Effector CD4-positive, alpha-beta T cell (primary cell): ENCODE measurements at regions not wholly inside any gene's neighbourhood (a gene's known extent, or its start where the extent isn't known, plus 50 kb on each side); places are given as distances from the start of the nearest gene placed in this dataset.
"Not testable (repeated sequence)": the region's sequence is repeated elsewhere in the genome, so short reads cannot be mapped to it uniquely, and the experiment has no call there.

Source experiments
- DNase-seq: peaks from one replicate; pipeline ENCODE4 v3.0.0-alpha.2; 2020

- no peak for DNase-seq
These were observed 115.7 kb upstream of the GATB start for GRCh38 chr4:151876381-151876988.

DNA sequence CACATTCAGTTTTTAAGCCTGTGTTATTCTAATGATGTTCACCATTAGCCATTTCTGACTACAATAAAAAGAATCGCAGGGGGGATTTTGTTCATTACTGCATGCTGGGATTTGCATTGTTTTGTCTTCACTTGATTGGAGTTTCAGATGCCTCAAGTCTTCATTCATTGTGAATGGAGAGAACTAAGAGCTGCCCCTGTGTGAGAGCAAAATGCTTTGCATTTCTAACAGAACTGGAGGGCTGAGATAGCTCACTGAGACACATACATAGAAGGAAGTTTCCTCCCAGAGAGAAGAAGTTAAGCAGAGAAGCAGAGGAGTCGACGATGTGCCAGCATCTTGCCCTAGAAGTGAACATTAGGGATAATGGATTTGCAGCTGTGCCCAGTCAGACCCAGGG lies 113.5 kb upstream of the GATB start:
- no peak for DNase-seq

DNA sequence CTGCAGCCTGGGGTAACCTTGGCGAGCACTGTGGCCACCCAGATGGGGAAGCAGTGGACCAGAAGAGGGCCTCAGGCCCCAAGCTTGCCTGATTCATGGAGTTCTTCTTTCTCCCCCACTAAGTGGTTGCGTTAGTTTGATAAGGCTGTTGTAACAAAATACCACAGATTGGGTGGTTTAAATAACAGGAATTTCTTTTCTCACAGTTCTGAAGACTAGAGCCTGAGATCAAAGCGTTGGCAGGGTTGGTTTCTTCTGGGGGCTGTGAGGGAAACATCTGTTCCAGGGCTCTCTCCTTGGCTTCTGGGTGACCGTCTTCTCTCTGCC lies 105.7 kb upstream of the GATB start:
- DNase-seq: no peak

- DNase-seq: no peak
These were observed 105.2 kb upstream of the GATB start for GRCh38 chr4:151865744-151866591.

DNA sequence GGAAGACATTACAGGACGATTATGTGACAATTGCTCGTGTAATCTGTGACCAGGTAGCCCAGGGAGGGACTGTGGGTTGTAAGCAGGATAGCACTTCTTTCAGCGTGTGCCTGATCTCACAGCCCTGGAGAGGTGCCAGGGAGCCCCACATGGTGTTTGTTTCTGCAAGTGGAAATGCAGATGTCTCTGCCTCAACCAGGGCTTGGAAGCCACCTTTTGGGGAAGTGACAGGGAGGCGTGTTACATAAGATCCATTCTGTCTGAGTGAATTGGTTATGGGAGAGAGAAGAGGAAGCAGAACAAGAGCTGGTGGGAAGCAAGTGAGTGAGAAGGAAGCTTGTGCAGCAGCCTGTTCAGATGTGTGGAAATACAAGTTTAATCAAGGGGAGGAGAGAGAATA lies 104.5 kb upstream of the GATB start:
- no peak for DNase-seq

GRCh38 chr4:151864068-151864467 lies 103.3 kb upstream of the GATB start:
- no peak for DNase-seq

DNA sequence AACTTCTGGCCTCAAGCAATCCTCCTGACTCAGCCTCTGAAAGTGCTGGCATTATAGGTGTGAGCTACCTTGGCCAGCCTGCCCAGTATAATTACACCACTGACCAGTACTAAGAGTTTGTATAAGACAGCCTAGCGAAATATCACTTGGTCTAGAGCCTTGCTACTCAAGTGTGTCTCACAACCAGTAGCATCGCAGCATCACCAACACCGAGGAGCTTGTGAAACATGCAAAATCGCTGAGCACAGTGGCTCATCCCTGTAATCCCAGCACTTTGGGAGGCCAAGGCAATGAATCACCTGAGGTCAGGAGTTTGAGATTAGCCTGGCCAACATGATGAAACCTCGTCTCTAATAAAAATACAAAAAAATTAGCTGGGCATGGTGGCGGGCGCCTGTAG lies 102.0 kb upstream of the GATB start:
- no peak for DNase-seq

GRCh38 chr4:151860561-151861093 lies 99.8 kb upstream of the GATB start:
- no peak for DNase-seq

- no peak for DNase-seq
These were observed 98.8 kb upstream of the GATB start for GRCh38 chr4:151859641-151860040.

GRCh38 chr4:151858356-151858755 lies 97.5 kb upstream of the GATB start:
- no peak for DNase-seq

DNA sequence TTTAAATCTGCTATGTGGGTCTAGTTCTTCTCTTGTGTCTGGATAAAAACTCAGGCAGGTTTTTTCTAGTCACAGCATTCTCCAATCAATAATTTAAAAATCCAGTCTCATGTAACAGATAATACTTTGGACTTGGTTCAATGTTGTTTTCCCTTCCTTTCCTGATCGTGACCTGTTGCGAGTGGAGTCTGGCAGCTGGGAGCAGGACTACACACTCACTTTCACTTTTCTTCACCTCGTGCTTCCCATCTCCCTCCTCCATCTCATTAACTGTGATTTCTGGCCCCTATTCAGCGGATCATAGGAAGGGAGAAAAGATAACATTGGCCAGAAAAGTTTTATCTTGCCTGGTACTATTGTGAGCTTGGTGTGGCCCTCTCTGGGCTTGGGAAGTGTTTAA lies 96.6 kb upstream of the GATB start:
- no peak for DNase-seq

GRCh38 chr4:151855747-151856146 lies 94.9 kb upstream of the GATB start:
- no peak for DNase-seq

DNA sequence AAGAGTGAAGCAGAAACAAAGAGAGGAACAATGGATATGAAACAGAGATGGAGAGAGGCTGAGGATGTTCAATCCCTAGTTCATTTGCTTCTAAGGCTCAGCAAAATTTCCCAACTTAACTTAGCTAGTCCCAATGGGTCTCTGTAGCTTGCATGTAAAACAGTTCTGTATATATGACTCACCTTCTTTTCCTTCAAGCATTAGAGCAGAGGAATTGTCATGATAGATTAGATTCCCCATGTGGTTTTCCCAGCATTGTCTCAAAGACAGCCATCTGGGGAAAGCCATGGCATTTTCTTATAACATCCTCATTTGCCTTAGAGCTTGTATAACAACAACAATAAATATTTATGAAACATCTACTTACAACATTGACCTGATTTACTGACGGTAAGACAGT lies 93.9 kb upstream of the GATB start:
- no peak for DNase-seq

DNA sequence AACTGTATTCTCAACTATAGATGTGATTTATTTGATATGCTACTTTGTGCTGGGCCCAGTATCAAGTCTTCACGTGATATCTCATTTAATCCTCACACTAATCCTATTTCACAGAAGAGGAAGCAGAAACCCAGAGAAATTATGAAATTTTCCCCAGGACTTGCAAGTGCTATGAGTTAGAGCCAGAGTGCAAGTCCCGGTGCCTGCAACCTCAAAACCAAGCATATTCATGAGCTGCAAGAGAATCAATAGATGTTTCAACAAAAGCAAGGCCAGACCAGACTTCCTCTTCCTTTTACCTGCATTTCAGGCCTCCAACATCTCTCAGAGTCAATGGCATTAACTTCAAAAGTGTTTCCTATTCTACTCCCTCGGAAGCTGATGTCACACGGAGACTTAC lies 92.2 kb upstream of the GATB start:
- no peak for DNase-seq

GRCh38 chr4:151852202-151852601 lies 91.4 kb upstream of the GATB start:
- no peak for DNase-seq

DNA sequence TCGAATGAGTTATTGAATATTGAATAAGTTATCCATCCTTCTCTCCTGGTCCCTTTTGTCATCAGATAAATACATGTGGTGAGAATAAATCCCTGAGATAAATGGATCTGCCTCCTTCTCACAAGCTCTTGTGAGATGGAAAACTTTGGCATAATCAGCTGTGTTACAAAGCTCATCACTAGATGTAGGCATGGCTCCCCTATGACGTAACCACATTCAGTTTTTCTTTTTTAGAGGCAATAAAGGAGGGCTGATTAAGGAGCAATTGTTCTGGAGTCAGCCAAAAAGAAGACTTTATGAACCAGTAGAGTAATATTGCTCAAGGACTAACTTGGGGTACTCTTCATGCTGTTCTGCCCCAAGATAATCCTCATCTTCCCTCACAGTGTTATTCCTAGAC lies 90.5 kb upstream of the GATB start:
- DNase-seq: no peak

- no peak for DNase-seq
These were observed 90.0 kb upstream of the GATB start for GRCh38 chr4:151850791-151851213.

GRCh38 chr4:151845551-151845950 lies 84.7 kb upstream of the GATB start:
- DNase-seq: not testable (repeated sequence)

- DNase-seq: no peak
These were observed 81.7 kb upstream of the GATB start for GRCh38 chr4:151842430-151843079.

DNA sequence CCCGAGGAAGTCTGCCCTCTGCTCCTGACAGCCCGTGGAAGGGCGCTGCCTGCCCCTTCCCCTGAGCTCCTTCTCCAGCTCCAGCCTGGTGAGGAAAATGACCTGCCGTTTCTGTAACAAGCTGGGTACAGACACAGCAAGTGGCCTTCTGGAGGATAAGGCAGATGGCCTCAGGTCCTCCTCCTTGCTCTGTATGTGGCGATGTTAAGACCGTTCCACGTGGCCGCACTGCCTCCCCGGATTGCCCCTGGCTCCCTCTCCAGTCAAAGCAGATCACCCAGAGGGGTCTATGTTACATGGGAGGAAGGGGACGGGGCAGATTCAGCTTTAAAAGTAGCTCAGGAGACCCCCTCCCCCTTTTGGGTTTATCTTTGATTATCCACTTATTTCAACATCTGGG lies 80.3 kb upstream of the GATB start:
- DNase-seq: no peak

DNA sequence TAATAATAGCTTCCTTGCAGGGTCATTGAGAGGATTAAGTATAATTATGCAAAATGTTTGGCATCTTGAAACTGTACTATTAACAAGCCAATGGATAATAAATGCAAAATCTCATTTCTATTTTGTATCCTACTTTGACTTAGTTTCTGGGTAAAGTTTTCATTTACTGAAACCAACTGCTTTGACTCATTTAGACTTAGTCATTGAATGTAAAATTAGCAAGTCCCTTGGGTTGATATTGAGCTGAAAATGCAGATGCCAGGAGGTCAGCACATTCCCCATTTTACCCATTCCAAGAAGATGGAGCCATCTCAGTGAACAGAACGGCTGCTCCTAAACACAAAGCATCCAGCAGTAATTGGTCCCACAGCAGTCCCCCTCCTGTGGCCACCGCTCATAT lies 74.7 kb upstream of the GATB start:
- DNase-seq: no peak

- DNase-seq: no peak
These were observed 72.4 kb upstream of the GATB start for GRCh38 chr4:151833174-151833573.

DNA sequence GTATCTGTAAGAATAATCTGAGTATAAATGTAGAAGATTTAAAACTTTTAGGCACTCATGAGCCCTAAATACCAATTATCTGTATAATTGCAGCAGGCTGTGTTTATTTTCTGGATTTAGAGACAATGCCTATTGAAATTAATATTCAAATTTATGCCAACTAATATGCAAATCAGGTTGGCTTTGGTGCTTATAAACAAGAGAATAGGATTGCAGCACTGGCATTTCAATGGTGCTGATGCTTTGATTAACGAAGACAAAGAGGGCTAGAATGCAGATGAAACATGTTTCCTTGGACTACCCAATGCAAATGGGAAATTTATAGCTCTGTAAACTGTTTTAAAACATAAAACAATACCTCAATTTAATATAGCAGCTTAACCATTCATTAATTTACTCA lies 70.7 kb upstream of the GATB start:
- no peak for DNase-seq

DNA sequence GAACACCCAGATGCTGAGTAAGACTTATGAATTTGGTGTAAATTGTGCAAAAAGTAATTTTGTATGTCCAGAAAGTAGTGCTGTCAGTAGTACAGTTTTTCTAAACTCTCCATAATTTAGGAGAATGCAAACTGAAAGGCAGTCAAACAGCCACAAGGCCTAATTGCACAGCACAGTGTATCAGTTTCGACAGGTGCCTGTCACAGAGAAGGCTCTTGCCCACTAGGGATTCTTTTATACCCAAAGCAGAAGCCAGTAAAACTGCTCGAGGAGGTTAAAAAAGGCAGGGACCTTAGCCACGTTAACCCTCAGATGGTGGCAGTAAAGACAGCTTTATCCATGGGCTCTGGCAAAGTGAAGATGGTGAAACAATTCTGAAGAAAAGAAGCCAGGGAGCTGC lies 69.4 kb upstream of the GATB start:
- DNase-seq: no peak
